HCT116 (cell line): ENCODE measurements at regions not wholly inside any gene's neighbourhood (a gene's known extent, or its start where the extent isn't known, plus 50 kb on each side); places are given as distances from the start of the nearest gene placed in this dataset.

Experiments
- ATAC-seq: fragments of 200-7000 bp; cut with Tn5 transposase; 2 replicates; pipeline ENCODE4 v1.9.1; 2020; ENCODE audit warnings: mild to moderate bottlenecking, moderate library complexity
- BruUV-seq: library from RNA; stranded (reverse); fragments of 400-500 nt; replicated peaks from 2 replicates; lab custom pipeline; 2021; lab: Mats Ljungman, UMichigan
- CTCF ChIA-PET: fragments of 300-600 bp; sonication (Branson Sonifier 250); formaldehyde crosslinking; loops from one replicate; lab custom pipeline; 2021; ENCODE audit warnings: antibody characterized with exemption; lab: Charles Lee
- POLR2A ChIA-PET: fragments of 300-600, 350-600 bp; sonication (Branson Sonifier 250); formaldehyde crosslinking; loops from one replicate; lab custom pipeline; 2021; ENCODE audit warnings: antibody characterized with exemption; lab: Charles Lee
- RAD21 ChIA-PET, 2 experiments: fragments of 300-600 bp; sonication (Branson Sonifier 250); formaldehyde crosslinking; loops; one replicate each; lab custom pipeline; 2023; ENCODE audit warnings: low total read pairs in 2 of 2; ENCODE audit not compliant: uncharacterized antibody in 2 of 2, unreplicated experiment in 2 of 2, low non-redundant PET in 1 of 2; lab: Charles Lee
- DNase-seq: peaks from one replicate; pipeline ENCODE4 v3.0.0-alpha.2; 2010; ENCODE audit warnings: low read depth, low spot score
- H2AFZ ChIP-seq: fragments of 200-600 bp; shearing (Covaris generic), sonication (generic); 2 replicates; pipeline ENCODE4 v1.6.1; 2017; ENCODE audit warnings: low read depth, mixed run types, mixed read lengths, antibody characterized with exemption, low read length; ENCODE audit not compliant: poor library complexity, severe bottlenecking
- H3K27ac ChIP-seq: 2 replicates; pipeline ENCODE4 v1.5.1; 2012; ENCODE audit warnings: low read depth, low read length
- H3K27me3 ChIP-seq: fragments of 200-600 bp; sonication (generic); 2 replicates; pipeline ENCODE4 v1.6.1; 2016; ENCODE audit warnings: mixed run types, low read length, mixed read lengths; ENCODE audit not compliant: insufficient read depth
- H3K36me3 ChIP-seq, 2 experiments: fragments of 200-500 bp in 1 of 2; fragments of 200-600 bp in 1 of 2; sonication (Bioruptor generic) in 1 of 2; sonication (generic) in 1 of 2; 2 replicates each; pipeline versions ENCODE4 v1.5.1 to v1.6.1; 2014 to 2016; ENCODE audit warnings: low read length in 2 of 2, inconsistent platforms in 1 of 2, mixed read lengths in 1 of 2, mixed run types in 1 of 2; ENCODE audit not compliant: insufficient read depth in 2 of 2, control insufficient read depth in 1 of 2
- H3K4me1 ChIP-seq, 2 experiments: fragments of 200-600 bp in 1 of 2; sonication (generic) in 1 of 2; 2 replicates each; pipeline versions ENCODE4 v1.5.1 to v1.6.1; 2012 to 2017; ENCODE audit warnings: low read length in 2 of 2, inconsistent platforms in 1 of 2, mild to moderate bottlenecking in 1 of 2, mixed read lengths in 1 of 2, mixed run types in 1 of 2, moderate library complexity in 1 of 2; ENCODE audit not compliant: insufficient read depth in 2 of 2, control insufficient read depth in 1 of 2
- H3K4me2 ChIP-seq: fragments of 200-600 bp; sonication (generic); 2 replicates; pipeline ENCODE4 v1.6.1; 2017; ENCODE audit warnings: mixed run types, low read length, mixed read lengths
- H3K4me3 ChIP-seq, 2 experiments: fragments of 200-600 bp in 1 of 2; sonication (generic) in 1 of 2; replicated peaks in 1 of 2; 2 replicates each; pipeline ENCODE4 v1.5.1; 2011 to 2016; ENCODE audit warnings: low read length in 2 of 2, control low read depth in 1 of 2, low read depth in 1 of 2, mild to moderate bottlenecking in 1 of 2, mixed read lengths in 1 of 2, mixed run types in 1 of 2
- H3K79me2 ChIP-seq: fragments of 200-600 bp; sonication (generic); 2 replicates; pipeline ENCODE4 v1.6.1; 2017; ENCODE audit warnings: mild to moderate bottlenecking, mixed run types, low read length, moderate library complexity, mixed read lengths; ENCODE audit not compliant: insufficient read depth
- H3K9ac ChIP-seq: fragments of 200-600 bp; sonication (generic); 2 replicates; pipeline ENCODE4 v1.6.1; 2016; ENCODE audit warnings: low read length, mixed read lengths
- H3K9me2 ChIP-seq: fragments of 200-600 bp; sonication (generic), shearing (Covaris generic); 2 replicates; pipeline ENCODE4 v1.6.1; 2017; ENCODE audit warnings: mixed run types, mild to moderate bottlenecking, moderate library complexity; ENCODE audit not compliant: insufficient read depth
- H3K9me3 ChIP-seq, 2 experiments: fragments of 200-500 bp in 1 of 2; fragments of 200-600 bp in 1 of 2; sonication (Bioruptor generic) in 1 of 2; sonication (generic) in 1 of 2; 2 replicates each; pipeline ENCODE4 v1.6.1; 2014 to 2017; ENCODE audit warnings: low read length in 2 of 2, mixed read lengths in 2 of 2, inconsistent platforms in 1 of 2, low read depth in 1 of 2, mild to moderate bottlenecking in 1 of 2, mixed run types in 1 of 2, moderate library complexity in 1 of 2; ENCODE audit not compliant: control insufficient read depth in 1 of 2, insufficient read depth in 1 of 2
- H4K20me1 ChIP-seq: fragments of 200-600 bp; sonication (generic), shearing (Covaris generic); 2 replicates; pipeline ENCODE4 v1.6.1; 2017; ENCODE audit warnings: mixed run types, mild to moderate bottlenecking, moderate library complexity; ENCODE audit not compliant: insufficient read depth
- ELF1 ChIP-seq: IDR thresholded peaks from 2 replicates; pipeline ENCODE4 v1.6.1; 2012; ENCODE audit warnings: low read depth, borderline replicate concordance
- EZH2phosphoT487 ChIP-seq: fragments of 200-600 bp; IDR thresholded peaks from 2 replicates; pipeline ENCODE4 v1.6.1; 2018; ENCODE audit warnings: antibody characterized with exemption, borderline replicate concordance
- JUND ChIP-seq: IDR thresholded peaks from 2 replicates; pipeline ENCODE4 v1.6.1; 2012
- POLR2AphosphoS5 ChIP-seq: IDR thresholded peaks from 2 replicates; pipeline ENCODE4 v1.6.1; 2011; ENCODE audit warnings: mild to moderate bottlenecking, low read depth, low read length, moderate library complexity
- RAD21 ChIP-seq: IDR thresholded peaks from 2 replicates; pipeline ENCODE4 v1.6.1; 2012; ENCODE audit warnings: low read depth, mild to moderate bottlenecking
- SIN3A ChIP-seq: IDR thresholded peaks from 2 replicates; pipeline ENCODE4 v1.6.1; 2012; ENCODE audit warnings: low read depth
- SRF ChIP-seq: IDR thresholded peaks from 2 replicates; pipeline ENCODE4 v1.6.1; 2012; ENCODE audit warnings: low read depth
- TCF7L2 ChIP-seq: IDR thresholded peaks from 2 replicates; pipeline ENCODE4 v1.7.0; 2011; ENCODE audit warnings: borderline replicate concordance, inconsistent platforms; ENCODE audit not compliant: insufficient read depth, insufficient read length; ENCODE audit errors: extremely low read depth
- intact Hi-C: fragments of 100-400 bp; cut with micrococcal nuclease; formaldehyde crosslinking; loops from 2 replicates; pipeline ENCODE4 v1.10.0; 2022
- TF ChIP-seq, protein P1 (sequence below): IDR thresholded peaks from 2 replicates; pipeline ENCODE4 v1.6.1; 2012
- TF ChIP-seq, protein P2 (sequence below): IDR thresholded peaks from 2 replicates; pipeline ENCODE4 v1.6.1; 2011; ENCODE audit warnings: mild to moderate bottlenecking, low read length, moderate library complexity; ENCODE audit not compliant: insufficient replicate concordance; ENCODE audit errors: extremely low read depth
- TF ChIP-seq, protein P3 (sequence below), 3 experiments: fragments of 200-600 bp in 1 of 3; sonication (generic) in 1 of 3; IDR thresholded peaks in 2 of 3; conservative IDR thresholded peaks in 1 of 3; 2 replicates each; pipeline ENCODE4 v1.5.1; 2012 to 2017; ENCODE audit warnings: low read depth in 2 of 3, low read length in 2 of 3, antibody characterized with exemption in 1 of 3, borderline replicate concordance in 1 of 3, control low read depth in 1 of 3, mild to moderate bottlenecking in 1 of 3, mixed read lengths in 1 of 3, mixed run types in 1 of 3, moderate library complexity in 1 of 3; ENCODE audit not compliant: insufficient read depth in 1 of 3
- TF ChIP-seq, protein P4 (sequence below): IDR thresholded peaks from 2 replicates; pipeline ENCODE4 v1.6.1; 2012

DNA sequence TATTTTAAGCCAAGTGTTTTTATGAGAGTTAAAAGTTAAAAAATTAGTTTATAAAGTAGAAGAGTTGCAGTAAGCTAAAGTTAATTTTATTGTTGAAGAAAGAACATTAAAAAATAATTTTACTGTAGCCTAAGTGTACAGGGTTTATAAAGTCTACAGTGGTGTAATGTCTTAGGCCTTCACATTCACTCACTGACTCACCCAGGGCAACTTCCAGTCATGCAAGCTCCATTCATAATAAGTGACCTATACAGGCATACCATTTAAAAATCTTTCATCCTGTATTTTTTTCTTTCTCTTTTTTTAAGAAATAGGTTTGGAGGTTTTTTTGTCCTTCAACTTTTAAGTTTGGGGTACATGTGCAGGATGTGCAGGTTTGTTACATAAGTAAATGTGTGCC, 87.9 kb upstream of the NR3C2 start:
- CTCF ChIA-PET, result no interaction called here
- Histone ChIP-seq H3K27ac (no peak overlapping the region), H3K36me3 (no peaks in the 10 kb centered on the region), H2AFZ (no peak overlapping the region), H3K9ac (no peak overlapping the region), H3K9me2 (no peaks in the 10 kb centered on the region), H3K79me2 (no peaks in the 10 kb centered on the region), H4K20me1 (no peaks in the 10 kb centered on the region), H3K4me3 (no peak overlapping the region), H3K27me3 (no peaks in the 10 kb centered on the region), H3K9me3 (no peaks in the 10 kb centered on the region), H3K4me2 (no peak overlapping the region), H3K4me1 (no peaks in the 10 kb centered on the region)
- BruUV-seq, result no TSS peak
- DNase-seq (no peak), ATAC-seq (no peak)
- POLR2A ChIA-PET, result no interaction called here
- RAD21 ChIA-PET, result no interaction called here
- intact Hi-C loops, result no loop called here
- TF ChIP-seq ELF1, result no peak
- no peak for TF ChIP-seq JUND
- TF ChIP-seq, protein P1, sequence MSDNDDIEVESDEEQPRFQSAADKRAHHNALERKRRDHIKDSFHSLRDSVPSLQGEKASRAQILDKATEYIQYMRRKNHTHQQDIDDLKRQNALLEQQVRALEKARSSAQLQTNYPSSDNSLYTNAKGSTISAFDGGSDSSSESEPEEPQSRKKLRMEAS, result no peak
- no peak for TF ChIP-seq SIN3A
- no peak for TF ChIP-seq TCF7L2
- TF ChIP-seq POLR2AphosphoS5, result no peak

DNA sequence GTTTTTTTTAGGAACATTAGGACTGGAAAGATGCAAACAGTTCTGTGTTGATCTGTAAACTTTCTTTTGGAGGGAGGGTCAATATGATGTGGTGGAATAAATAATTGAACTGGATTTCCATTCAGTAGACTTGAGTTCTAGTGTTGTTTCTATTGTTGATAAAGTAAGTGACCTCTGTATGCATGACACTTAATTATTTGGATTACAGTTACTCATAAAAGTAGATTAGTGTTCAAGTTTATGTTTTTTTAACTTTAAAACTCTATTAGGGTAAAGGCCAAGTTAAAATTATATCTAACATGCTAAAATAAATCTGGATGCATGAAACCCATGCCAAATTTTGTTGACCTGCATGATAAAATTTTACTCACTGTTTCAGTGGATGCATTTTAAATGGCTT, 85.4 kb upstream of the NR3C2 start:
- no peak for ATAC-seq
- BruUV-seq, result no TSS peak

More for the DNA sequence above, 85.4 kb upstream of the NR3C2 start:
- H3K27me3 ChIP-seq, result no peaks in the 10 kb centered on the region
- H3K27ac ChIP-seq, result no peak overlapping the region
- ChIA-PET POLR2A (no interaction called here), CTCF (no interaction called here), RAD21 (no interaction called here)
- H4K20me1 ChIP-seq, result no peaks in the 10 kb centered on the region
- no peak for DNase-seq
- no peak overlapping the region for H3K4me3 ChIP-seq
- no peaks in the 10 kb centered on the region for H3K4me1 ChIP-seq
- no peak overlapping the region for H2AFZ ChIP-seq
- no peaks in the 10 kb centered on the region for H3K36me3 ChIP-seq
- H3K9me3 ChIP-seq, result no peaks in the 10 kb centered on the region
- H3K9ac ChIP-seq, result no peak overlapping the region
- no peak overlapping the region for H3K4me2 ChIP-seq
- H3K79me2 ChIP-seq, result no peaks in the 10 kb centered on the region
- intact Hi-C loops, result no loop called here
- no peaks in the 10 kb centered on the region for H3K9me2 ChIP-seq
- TF ChIP-seq, protein P2, sequence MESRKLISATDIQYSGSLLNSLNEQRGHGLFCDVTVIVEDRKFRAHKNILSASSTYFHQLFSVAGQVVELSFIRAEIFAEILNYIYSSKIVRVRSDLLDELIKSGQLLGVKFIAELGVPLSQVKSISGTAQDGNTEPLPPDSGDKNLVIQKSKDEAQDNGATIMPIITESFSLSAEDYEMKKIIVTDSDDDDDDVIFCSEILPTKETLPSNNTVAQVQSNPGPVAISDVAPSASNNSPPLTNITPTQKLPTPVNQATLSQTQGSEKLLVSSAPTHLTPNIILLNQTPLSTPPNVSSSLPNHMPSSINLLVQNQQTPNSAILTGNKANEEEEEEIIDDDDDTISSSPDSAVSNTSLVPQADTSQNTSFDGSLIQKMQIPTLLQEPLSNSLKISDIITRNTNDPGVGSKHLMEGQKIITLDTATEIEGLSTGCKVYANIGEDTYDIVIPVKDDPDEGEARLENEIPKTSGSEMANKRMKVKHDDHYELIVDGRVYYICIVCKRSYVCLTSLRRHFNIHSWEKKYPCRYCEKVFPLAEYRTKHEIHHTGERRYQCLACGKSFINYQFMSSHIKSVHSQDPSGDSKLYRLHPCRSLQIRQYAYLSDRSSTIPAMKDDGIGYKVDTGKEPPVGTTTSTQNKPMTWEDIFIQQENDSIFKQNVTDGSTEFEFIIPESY, result no peak
- TF ChIP-seq, protein P3, sequence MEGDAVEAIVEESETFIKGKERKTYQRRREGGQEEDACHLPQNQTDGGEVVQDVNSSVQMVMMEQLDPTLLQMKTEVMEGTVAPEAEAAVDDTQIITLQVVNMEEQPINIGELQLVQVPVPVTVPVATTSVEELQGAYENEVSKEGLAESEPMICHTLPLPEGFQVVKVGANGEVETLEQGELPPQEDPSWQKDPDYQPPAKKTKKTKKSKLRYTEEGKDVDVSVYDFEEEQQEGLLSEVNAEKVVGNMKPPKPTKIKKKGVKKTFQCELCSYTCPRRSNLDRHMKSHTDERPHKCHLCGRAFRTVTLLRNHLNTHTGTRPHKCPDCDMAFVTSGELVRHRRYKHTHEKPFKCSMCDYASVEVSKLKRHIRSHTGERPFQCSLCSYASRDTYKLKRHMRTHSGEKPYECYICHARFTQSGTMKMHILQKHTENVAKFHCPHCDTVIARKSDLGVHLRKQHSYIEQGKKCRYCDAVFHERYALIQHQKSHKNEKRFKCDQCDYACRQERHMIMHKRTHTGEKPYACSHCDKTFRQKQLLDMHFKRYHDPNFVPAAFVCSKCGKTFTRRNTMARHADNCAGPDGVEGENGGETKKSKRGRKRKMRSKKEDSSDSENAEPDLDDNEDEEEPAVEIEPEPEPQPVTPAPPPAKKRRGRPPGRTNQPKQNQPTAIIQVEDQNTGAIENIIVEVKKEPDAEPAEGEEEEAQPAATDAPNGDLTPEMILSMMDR (IDR thresholded peaks at IDR 0.05 in 2 of 3, conservative IDR thresholded peaks at IDR 0.05 in 1 of 3; ENCODE audit: borderline replicate concordance in 1 of 3, insufficient read depth in 1 of 3, low read depth in 2 of 3, low read length in 2 of 3), result no peak
- no peak for TF ChIP-seq EZH2phosphoT487
- TF ChIP-seq, protein P4, sequence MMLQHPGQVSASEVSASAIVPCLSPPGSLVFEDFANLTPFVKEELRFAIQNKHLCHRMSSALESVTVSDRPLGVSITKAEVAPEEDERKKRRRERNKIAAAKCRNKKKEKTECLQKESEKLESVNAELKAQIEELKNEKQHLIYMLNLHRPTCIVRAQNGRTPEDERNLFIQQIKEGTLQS, result no peak
- no peak for TF ChIP-seq SRF
- no peak for TF ChIP-seq RAD21
- TF ChIP-seq TCF7L2, result no peak
- TF ChIP-seq SIN3A, result no peak
